ENCODE measurements at regions not wholly inside any gene's neighbourhood (a gene's known extent, or its start where the extent isn't known, plus 50 kb on each side); places are given as distances from the start of the nearest gene placed in this dataset.

GRCh38 chr16:5231246-5231759 lies 133.7 kb upstream of the EEF2KMT start:
- no peak for TF ChIP-seq CTCF (IDR thresholded peaks at IDR 0.05)
- no peak for TF ChIP-seq POLR2A (IDR thresholded peaks at IDR 0.05)

Measured in heart left ventricle (tissue), 13 donors.